ENCODE measurements at regions not wholly inside any gene's neighbourhood (a gene's known extent, or its start where the extent isn't known, plus 50 kb on each side); places are given as distances from the start of the nearest gene placed in this dataset.

DNA sequence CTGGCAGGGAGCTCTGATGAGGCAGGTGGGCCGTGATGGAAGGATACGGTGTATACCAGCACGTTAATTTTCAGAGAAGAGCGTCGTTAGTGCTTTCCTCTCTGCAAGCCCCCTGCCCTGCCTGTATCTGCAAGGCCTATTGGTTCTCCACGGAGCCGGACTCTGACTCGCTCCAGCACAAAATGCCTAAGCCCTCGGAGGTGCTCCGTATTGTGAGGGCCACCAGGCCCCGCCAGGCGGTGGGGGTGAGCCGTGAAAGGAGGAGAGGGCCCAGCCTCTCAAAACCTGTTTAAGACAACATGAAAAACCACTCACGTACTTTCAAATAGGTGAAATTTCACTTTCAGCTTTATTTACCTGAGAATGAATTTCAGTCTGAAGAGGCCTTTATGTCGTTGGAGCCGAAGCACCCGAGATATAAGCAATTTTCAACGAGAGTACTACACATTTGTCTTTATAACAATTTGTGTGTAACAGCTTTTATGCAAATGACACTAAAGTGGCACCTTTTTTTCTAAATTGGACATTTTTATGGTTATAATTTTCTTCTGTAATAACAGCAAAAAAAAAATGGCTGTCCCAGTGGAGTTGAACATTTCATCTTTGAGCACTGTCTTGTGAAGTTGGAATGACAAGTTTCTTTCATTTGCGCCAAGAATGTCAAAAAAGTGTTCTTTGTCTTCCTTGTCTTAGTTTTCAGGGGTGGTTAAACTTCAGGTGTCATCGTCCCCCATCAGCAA is 749.5 kb downstream of the VRK1 start (continued):
- TF ChIP-seq, protein P1, sequence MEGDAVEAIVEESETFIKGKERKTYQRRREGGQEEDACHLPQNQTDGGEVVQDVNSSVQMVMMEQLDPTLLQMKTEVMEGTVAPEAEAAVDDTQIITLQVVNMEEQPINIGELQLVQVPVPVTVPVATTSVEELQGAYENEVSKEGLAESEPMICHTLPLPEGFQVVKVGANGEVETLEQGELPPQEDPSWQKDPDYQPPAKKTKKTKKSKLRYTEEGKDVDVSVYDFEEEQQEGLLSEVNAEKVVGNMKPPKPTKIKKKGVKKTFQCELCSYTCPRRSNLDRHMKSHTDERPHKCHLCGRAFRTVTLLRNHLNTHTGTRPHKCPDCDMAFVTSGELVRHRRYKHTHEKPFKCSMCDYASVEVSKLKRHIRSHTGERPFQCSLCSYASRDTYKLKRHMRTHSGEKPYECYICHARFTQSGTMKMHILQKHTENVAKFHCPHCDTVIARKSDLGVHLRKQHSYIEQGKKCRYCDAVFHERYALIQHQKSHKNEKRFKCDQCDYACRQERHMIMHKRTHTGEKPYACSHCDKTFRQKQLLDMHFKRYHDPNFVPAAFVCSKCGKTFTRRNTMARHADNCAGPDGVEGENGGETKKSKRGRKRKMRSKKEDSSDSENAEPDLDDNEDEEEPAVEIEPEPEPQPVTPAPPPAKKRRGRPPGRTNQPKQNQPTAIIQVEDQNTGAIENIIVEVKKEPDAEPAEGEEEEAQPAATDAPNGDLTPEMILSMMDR (IDR thresholded peaks at IDR 0.05), result no peak
- TF ChIP-seq TAF1 (IDR thresholded peaks at IDR 0.05; ENCODE audit: borderline replicate concordance, low read depth, low read length) (no peak), SMC3 (IDR thresholded peaks at IDR 0.05; ENCODE audit: low read depth, low read length) (no peak), FOXM1 (IDR thresholded peaks at IDR 0.05; ENCODE audit: low read depth) (no peak)
- TF ChIP-seq, protein P2, sequence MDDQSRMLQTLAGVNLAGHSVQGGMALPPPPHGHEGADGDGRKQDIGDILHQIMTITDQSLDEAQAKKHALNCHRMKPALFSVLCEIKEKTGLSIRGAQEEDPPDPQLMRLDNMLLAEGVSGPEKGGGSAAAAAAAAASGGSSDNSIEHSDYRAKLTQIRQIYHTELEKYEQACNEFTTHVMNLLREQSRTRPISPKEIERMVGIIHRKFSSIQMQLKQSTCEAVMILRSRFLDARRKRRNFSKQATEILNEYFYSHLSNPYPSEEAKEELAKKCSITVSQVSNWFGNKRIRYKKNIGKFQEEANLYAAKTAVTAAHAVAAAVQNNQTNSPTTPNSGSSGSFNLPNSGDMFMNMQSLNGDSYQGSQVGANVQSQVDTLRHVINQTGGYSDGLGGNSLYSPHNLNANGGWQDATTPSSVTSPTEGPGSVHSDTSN (IDR thresholded peaks at IDR 0.05), result no peak

DNA sequence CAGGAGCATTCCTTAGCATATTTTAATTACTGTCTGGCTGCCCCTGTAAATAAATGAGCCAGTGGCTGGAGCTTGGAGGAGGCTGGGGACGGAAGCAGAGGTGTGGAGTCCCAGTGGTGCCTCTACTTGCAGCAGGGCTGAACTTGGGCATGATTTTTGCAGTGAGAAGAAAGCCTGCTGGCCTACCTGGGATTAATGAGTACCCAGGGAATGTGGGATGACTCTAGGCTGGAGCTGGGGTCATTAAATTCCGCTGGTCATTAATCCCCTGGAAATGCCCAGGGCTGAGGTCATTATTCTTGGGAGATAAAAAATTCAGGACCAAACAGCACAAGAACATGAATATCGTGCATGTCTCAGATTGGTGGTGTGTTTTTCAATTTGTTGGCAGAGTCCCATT is 753.3 kb downstream of the VRK1 start:
- no peaks in the 10 kb centered on the region for H3F3A ChIP-seq (replicated peaks; ENCODE audit: insufficient read depth)
- H3K4me3 ChIP-seq (ENCODE audit: low read depth in 2 of 2, low read length in 1 of 2), result no peak overlapping the region
- H3K27me3 ChIP-seq (ENCODE audit: insufficient read depth), result no peaks in the 10 kb centered on the region
- no peak overlapping the region for H2AFZ ChIP-seq (ENCODE audit: low read depth)
- 0% methylated on average over 2 of the region's 3 CpGs for WGBS (ENCODE audit: low lambda C conversion rate)
- DNase-seq, result no peak
- no peaks in the 10 kb centered on the region for H3K36me3 ChIP-seq (replicated peaks in 1 of 2; ENCODE audit: control insufficient read depth in 1 of 2, insufficient read depth in 2 of 2, low read length in 1 of 2)
- H3K4me1 ChIP-seq (ENCODE audit: control insufficient read depth in 1 of 2, insufficient read depth in 2 of 2, low read depth in 1 of 2, low read length in 1 of 2), result no peaks in the 10 kb centered on the region
- H3K9me3 ChIP-seq, result no peaks in the 10 kb centered on the region
- ChIA-PET CTCF (no interaction called here), POLR2A (no interaction called here)
- H4K20me1 ChIP-seq (ENCODE audit: insufficient read depth), result no peaks in the 10 kb centered on the region
- TF ChIP-seq MEF2A (IDR thresholded peaks at IDR 0.05; ENCODE audit: borderline replicate concordance, low read depth) (no peak), FOSL2 (IDR thresholded peaks at IDR 0.05; ENCODE audit: borderline replicate concordance, low read depth) (no peak), SIN3A (IDR thresholded peaks at IDR 0.05; ENCODE audit: borderline replicate concordance, low read depth, low read length) (no peak), CHD2 (IDR thresholded peaks at IDR 0.05; ENCODE audit: low read length, partially characterized antibody) (no peak)
- TF ChIP-seq, protein P1 (IDR thresholded peaks at IDR 0.05), result no peak
- TF ChIP-seq, protein P3, sequence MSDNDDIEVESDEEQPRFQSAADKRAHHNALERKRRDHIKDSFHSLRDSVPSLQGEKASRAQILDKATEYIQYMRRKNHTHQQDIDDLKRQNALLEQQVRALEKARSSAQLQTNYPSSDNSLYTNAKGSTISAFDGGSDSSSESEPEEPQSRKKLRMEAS (IDR thresholded peaks at IDR 0.05; ENCODE audit: low read depth), result no peak
- H3K4me2 ChIP-seq, result no peak overlapping the region
- H3K9me2 ChIP-seq, result no peaks in the 10 kb centered on the region
- H3K79me2 ChIP-seq (ENCODE audit: insufficient read depth), result no peaks in the 10 kb centered on the region
- H3K9ac ChIP-seq, result no peak overlapping the region
- no peak overlapping the region for H3K27ac ChIP-seq (ENCODE audit: low read depth in 2 of 2, low read length in 1 of 2)

Measured in SK-N-SH (cell line).